WTC11 (cell line): ENCODE measurements at regions not wholly inside any gene's neighbourhood (a gene's known extent, or its start where the extent isn't known, plus 50 kb on each side); places are given as distances from the start of the nearest gene placed in this dataset.

Experiments
- ELF4 ChIP-seq: sonication (generic); formaldehyde crosslinking; IDR thresholded peaks from 2 replicates; pipeline ENCODE4 v1.8.1; 2022; ENCODE audit warnings: low read depth, mild to moderate bottlenecking, moderate library complexity, missing genetic modification reagents
- ZNF512 ChIP-seq: sonication (generic); formaldehyde crosslinking; IDR thresholded peaks from 2 replicates; pipeline ENCODE4 v1.8.1; 2022; ENCODE audit warnings: missing genetic modification reagents, borderline replicate concordance
- TF ChIP-seq, protein P1 (sequence below): sonication (generic); formaldehyde crosslinking; IDR thresholded peaks from 2 replicates; pipeline ENCODE4 v1.8.0; 2023; ENCODE audit warnings: missing genetic modification reagents

GRCh38 chr16:5722116-5722619, 624.6 kb upstream of the EEF2KMT start:
- TF ChIP-seq, protein P1, sequence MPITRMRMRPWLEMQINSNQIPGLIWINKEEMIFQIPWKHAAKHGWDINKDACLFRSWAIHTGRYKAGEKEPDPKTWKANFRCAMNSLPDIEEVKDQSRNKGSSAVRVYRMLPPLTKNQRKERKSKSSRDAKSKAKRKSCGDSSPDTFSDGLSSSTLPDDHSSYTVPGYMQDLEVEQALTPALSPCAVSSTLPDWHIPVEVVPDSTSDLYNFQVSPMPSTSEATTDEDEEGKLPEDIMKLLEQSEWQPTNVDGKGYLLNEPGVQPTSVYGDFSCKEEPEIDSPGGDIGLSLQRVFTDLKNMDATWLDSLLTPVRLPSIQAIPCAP (CRISPR knock-in tag), result no peak
- TF ChIP-seq ZNF512 (CRISPR knock-in tag), result no peak
- no peak for TF ChIP-seq ELF4 (CRISPR knock-in tag)
